Hematopoietic multipotent progenitor cell treated with erythropoietin and hydrocortisone succinate and interleukin-3 and kit ligand, for 17 days (in vitro differentiated cells): ENCODE measurements at regions not wholly inside any gene's neighbourhood (a gene's known extent, or its start where the extent isn't known, plus 50 kb on each side); places are given as distances from the start of the nearest gene placed in this dataset.

Experiments used
- DNase-seq: peaks from one replicate; pipeline ENCODE4 v3.0.0-alpha.2; 2015; ENCODE audit warnings: low spot score

- DNase-seq = no peak
Measured at GRCh38 chr12:107349008-107349747, 255.8 kb upstream of the CRY1 start.

DNA sequence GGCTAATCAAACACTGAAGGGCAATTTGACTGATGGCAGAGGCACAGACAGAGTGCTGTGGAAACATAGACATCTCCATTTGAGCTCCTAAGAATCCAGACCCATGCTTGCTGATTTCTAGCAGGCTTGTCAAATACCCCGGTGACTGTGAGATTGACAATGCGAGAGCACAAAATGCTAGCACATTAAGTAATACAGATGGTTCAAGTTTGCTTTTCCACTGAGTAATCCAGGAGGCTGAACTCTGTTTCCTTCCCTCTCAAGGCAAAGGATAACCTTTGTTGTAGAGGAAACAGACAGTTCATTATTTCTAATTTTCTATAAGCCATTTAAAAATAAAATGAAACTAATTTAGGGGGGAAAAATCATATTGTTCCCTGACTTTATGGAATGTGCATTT, 256.5 kb upstream of the CRY1 start:
- no peak for DNase-seq

- DNase-seq = no peak
Measured at GRCh38 chr12:107351109-107351508, 257.8 kb upstream of the CRY1 start.

DNA sequence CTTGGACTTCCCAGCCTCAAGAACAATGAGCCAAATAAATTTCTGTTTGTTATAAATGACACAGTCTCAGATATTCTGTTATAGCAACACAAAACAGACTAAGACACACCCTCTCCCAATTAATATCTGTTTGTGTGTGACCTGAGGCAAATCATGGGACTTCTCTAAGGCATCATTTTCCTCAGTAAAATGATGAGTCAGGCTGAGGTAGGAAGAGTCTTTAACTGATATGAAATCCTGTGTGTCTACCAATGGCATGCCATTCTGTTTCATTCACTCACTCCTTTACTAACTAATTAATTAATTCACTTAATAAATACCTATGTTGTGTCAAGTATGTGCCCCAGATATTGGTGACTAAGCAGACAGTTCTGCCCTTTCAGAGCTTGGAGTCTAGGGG, 258.4 kb upstream of the CRY1 start:
- no peak for DNase-seq

GRCh38 chr12:107352347-107353081, 259.2 kb upstream of the CRY1 start:
- no peak for DNase-seq

DNA sequence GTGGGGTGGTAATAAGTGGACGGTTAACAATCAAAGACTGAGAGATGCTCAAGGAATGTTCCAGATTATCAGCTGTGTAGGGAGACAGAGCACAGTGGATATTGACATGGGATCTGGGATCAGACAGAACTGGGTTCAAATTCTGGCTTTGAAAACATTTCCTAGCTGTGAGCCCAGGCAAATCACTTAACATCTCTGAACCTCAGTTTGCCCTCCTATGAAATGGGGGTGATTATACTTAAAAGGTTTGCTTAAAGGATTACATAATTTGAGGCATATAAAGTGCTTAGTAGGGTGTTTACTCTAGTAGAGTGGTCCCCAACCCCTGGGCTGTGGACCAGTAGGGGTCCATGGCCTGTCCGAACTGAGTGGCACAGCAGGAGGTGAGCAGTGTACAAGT, 260.0 kb upstream of the CRY1 start:
- DNase-seq = no peak

GRCh38 chr12:107355004-107355565, 261.7 kb upstream of the CRY1 start:
- no peak for DNase-seq

DNA sequence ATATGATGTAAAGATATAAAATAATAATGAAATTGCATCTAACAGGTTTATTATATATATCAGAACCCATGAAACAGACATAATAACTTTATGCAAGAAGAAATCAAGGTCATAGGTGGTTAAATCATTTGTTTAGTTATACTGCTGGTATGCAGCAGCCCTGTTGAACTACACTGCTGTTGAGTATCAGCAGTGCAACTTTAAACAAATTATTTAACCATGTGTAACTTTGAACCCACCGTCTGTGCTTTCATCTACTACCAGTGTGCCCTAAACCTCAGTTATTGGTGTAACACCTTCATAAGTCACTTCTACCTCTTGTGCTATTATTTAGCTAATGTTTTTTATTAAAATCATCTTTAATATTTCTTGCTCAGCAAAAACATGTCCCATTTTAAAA, 262.3 kb upstream of the CRY1 start:
- no peak for DNase-seq

DNA sequence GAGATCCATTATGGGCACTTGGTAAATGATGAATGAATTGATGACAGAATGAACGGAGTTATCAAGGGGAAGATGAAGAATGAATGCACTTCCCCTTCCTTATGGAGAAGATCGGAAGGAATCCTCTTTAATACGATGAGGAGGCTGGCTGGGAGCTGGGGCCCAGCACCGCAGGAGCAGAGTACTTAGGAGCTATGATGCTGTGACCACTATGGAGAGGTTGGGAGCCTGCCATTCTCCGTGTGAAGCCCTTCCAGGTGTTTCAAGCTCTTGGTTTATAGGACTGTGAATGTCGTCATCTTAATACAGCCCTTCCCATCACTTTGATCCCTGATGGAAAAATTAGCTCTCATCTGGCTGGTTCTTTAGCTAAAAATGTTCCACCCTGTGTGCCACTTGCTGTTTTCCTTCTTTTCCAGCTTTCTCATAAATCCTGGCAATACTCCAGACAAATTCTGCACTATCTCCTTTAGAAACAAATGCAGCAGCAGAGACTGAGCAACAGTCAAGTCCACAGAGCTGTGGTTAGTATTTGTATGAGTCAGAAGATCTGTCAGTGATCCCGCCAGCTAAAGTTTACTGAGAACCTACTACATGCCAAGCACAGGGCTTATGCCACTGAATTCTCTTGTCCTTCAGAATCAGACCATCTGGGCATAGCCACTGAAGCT, 263.1 kb upstream of the CRY1 start:
- no peak for DNase-seq

- no peak for DNase-seq
Measured at GRCh38 chr12:107356937-107357295, 263.6 kb upstream of the CRY1 start.

DNA sequence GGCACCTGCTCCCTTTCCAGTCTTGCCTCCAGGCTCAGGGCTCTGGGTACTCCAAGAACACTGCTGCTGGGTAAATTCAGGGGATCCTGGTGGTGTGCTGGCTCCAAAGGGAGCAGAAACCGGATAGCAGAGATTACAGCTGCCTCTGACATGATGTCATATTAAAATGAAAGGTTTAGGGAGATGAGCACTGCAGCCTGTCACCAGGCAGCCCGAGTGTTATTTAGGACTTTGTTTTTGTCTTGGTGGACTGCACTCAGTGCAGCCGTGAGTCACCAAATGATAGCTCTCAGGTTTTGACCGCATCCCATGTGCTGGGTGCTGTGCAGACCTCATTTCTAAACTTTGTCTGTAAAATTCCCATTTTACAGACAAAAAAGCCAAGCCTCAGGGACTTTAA, 266.0 kb upstream of the CRY1 start:
- no peak for DNase-seq

- DNase-seq = no peak
Measured at GRCh38 chr12:107360033-107360432, 266.7 kb upstream of the CRY1 start.

- no peak for DNase-seq
Measured at GRCh38 chr12:107360482-107360881, 267.1 kb upstream of the CRY1 start.

DNA sequence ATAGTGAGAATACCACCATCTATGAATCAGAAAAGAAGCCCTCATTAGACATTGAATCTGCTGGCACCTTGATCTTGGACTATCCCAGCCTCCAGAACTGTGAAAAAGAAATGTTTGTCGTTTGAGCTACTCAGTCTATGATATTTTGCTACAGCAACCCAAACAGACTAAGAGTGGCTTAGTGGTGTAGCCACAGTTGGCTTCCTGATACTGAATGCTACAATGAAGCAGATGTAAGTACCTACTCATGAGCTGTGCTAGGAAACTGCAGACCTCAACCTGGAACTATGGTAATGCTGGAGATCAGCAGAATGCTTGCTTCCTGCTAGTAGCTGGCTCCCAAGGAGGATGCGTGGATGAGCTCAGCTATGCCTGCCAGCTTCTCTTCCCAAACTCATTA, 268.6 kb upstream of the CRY1 start:
- DNase-seq = no peak

DNA sequence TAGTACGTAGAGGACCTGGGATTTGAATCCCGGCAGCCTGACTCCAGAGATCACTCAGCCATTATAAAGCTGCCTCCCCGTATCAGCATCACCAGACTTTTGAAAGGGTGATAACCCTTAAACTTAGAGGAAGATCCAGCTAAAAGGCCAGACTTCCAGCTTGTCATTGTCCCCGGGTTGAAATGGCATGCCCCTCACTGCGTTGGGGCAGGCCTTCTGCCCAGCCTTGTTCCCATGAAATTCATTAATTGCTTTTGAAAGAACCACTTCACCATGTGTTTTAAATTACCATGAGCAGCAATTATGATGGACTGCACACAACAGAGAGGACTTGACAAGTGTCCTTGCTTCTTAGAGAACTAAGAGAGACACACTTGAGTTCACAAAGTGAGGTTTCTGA, 269.6 kb upstream of the CRY1 start:
- DNase-seq = no peak

DNA sequence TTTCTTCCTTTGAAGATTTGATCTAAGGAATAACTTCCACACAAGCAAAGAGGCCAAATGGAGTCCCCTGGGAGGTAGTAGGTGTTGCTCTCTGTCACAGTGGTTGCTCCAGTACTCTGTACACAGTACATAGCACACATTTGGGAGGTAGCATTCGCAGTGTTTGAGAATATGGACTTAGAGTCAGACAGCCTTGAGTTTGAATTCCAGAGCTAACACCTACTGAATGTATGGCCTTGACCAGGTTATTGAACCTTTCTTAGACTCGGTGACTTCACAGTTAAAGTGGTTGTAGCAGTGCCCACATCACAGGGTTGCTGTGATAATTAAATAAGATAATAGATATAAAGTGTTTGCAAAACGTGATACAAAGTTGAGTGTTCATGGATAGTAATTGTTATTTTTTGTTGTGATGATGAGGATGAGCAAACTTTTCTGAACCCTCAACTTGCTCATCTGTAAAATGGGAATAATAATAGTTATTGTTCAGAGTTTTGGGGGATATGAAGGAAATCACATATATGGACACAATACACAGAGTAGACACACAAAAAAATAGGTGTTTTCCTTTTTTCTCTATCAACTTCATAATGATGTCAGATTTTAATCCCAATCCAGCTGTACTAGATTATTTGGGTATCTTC, 271.6 kb upstream of the CRY1 start:
- no peak for DNase-seq

DNA sequence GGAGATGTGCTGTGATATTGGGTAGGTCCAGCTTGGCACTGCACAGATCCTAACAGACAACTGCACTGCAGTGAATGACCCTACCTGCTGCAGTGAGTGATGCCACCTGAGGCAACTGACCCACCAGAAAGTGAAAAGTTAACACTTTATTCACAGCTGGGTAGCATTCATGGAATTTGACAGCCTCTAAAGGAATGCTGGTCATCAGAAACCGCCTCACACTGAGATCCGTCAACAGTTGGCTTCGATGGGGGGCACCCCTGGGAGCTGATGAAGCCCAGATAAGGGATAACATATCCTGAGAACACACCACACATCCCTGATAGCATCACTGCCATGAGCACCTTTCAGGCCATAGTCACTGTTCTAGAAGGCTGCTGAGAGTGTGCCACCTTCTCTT, 272.4 kb upstream of the CRY1 start:
- DNase-seq = no peak

- DNase-seq = no peak
Measured at GRCh38 chr12:107366322-107366721, 273.0 kb upstream of the CRY1 start.

- no peak for DNase-seq
Measured at GRCh38 chr12:107368586-107368985, 275.2 kb upstream of the CRY1 start.

GRCh38 chr12:107369006-107369405, 275.7 kb upstream of the CRY1 start:
- no peak for DNase-seq

- no peak for DNase-seq
Measured at GRCh38 chr12:107369679-107370078, 276.3 kb upstream of the CRY1 start.

GRCh38 chr12:107372229-107372658, 278.9 kb upstream of the CRY1 start:
- DNase-seq = no peak
